AG20443 (cell line): ENCODE measurements at regions not wholly inside any gene's neighbourhood (a gene's known extent, or its start where the extent isn't known, plus 50 kb on each side); places are given as distances from the start of the nearest gene placed in this dataset.
A peak's percentile ranks its signal among the peaks of the same experiment; 100 is the strongest.

ENCODE experiments used
- DNase-seq: peaks from one replicate; pipeline ENCODE4 v3.0.0; 2012; ENCODE audit warnings: low spot score, mixed read lengths

GRCh38 chr5:115072266-115073064 lies 97.2 kb downstream of the TRIM36 start:
- DNase-seq: no peak

DNA sequence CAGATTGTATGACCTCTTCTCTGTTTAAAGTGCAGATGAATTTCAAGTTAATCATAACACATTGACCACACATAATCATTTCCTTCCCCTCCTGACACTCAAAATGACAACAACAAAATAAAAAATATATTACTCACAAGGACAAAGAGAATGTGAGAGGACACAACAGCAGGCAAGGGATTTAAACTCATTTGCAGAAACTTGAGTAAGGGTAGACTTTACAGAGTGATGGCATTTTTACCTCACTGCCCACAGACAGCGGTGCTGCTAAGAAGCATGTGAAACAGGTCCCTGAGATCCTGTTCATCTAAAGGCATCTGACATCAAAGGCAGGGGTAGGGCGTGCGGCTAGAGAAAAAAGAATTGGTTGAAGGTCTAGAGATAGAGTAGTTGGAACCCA lies 99.0 kb downstream of the TRIM36 start:
- DNase-seq: no peak

DNA sequence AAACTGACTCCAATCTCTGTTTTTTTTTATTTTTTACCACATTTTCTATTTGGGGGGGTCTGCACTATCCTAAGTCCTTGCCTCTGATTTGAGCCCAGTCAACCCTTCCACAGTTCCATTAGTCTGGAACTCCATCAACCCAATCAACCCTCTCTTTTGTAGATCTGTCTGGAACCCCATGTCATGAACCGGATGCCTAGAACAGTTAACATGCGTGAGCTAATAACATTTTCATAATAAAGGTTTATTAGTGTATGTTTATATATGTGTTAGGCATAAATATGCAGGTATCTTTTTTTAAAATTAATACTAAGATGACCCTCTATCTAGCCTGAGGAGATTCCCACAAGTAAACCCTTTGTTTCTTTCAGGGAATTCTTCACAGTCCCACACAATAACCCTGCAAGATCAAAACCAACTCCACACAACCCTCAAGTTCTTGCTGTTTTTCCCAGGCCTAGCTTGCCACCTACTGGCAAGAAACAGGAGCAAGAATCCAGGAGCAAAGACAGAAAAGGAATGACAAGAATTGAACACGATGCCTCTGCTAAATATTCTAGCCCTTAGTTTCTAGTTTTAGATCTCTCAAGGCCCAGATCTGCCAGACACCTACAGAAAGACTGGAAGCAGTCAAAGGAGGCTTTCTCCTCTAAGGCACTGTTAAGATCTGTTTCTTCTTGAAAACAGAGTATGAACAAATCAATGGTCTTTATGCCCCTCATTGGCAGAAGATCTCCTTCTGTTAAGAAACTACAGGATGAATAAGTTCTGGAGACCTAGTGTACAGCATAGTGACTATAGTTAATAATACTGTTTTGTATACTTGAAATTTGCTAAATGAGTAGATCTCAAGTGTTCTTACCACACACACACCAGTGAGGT lies 100.4 kb downstream of the TRIM36 start:
- DNase-seq: peak; percentile 61

GRCh38 chr5:115068239-115069086 lies 101.2 kb downstream of the TRIM36 start:
- DNase-seq: no peak

DNA sequence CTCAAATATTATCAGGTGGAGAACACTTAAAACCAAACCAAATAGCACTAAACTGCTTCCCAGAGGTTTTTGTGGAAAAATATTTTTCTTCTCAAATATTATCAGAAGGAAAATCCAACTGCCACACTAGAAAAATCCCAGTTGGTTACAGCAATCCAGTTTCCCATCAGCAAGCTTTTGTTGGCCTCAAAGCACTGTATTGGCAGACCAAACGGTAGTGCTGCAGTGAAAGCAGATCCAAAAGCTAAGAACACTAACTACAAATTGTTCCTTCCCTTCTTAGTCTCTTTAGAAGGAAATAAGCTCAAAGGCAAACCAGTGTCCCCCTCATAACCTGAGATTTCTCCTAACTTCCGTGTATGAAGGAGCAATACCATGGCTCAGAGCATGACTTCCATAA lies 105.3 kb downstream of the TRIM36 start:
- DNase-seq: no peak

DNA sequence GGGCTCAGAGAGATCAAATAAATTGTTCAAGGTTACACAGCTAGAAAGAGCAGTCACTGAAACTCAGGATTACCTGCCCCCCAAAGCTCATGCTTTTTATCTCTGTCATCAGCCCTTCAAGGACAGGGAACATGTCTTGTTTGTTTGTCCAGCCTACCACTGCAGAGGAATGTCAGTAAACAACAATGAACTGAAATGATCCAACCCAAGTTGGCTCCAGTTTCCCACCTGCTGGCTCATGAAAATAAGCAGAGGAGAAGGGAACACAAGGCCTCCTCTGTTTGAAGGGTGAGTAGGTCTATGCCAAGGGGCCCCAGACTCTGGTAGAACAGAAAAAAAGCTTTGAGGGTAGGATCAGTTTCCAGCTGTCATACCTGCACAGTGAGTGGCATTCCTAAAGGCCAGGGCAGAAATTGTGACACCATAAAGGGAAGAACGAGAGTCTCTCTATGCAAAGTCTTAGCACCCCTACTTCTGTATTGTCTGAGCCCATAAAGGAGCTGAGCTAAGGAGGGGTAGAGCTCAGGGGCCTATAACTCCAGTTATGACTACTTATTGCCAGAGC lies 115.2 kb downstream of the TRIM36 start:
- no peak for DNase-seq

DNA sequence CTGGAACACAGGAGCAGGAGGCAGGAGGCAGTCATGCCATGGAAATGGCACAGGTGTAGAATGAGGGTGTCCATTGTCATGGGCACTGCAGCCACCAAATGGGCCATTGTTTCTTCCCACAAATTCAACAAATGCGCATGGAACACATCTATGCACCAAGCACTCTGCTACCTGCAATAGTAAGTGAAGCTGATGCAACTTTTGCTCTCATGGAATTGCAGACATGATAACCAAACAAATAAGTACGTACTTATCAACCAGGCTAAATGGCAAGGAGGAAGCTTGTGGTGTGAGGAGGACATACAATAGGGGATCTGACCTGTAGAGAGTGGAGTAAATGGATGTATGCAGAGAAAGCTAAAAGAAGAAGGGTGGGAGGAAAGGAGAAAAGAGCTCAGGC lies 116.8 kb downstream of the TRIM36 start:
- DNase-seq: no peak

GRCh38 chr5:115050866-115051265 lies 118.8 kb downstream of the TRIM36 start:
- DNase-seq: no peak

GRCh38 chr5:115033861-115034260 lies 135.8 kb downstream of the TRIM36 start:
- no peak for DNase-seq

DNA sequence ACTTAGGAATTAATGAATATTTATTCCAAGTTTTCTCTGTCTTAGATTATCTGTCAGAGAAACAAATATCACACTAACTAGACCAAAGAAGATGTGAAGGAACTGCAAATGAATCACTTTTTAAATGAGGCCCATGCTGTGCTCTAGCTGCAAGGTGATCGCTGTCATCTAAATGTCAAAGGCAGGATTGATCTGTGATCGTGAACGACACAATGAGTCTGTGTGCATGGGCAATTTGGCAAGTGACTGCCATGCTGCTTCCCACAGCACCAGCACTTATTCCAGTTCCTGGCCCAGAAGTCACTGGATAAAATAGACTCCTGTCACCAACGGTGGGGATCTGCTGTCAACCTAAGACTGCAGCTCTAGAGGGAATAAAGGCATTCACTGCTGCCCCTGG lies 141.2 kb downstream of the TRIM36 start:
- no peak for DNase-seq

DNA sequence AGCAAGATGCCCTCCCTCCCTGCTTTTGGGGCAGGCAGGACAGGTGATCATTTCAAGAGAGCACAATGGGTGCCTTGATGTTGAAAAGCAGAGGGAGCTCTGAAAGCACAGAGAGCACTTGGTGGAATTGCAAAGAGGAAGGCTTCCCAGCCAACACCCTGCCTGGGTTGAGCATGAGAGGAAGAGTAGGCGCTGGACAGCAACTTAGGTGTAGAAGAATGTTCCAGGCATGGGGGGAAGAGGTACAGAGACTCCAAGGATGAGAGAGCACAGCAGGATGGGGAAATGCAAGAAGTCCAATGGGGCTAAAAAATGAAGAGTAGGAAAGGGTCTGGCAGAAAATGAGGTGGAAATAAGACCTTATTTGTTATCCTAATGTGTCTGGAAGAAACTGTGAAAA lies 144.8 kb downstream of the TRIM36 start:
- DNase-seq: no peak

- no peak for DNase-seq
Observed at GRCh38 chr5:115022303-115022702, 147.4 kb downstream of the TRIM36 start.

DNA sequence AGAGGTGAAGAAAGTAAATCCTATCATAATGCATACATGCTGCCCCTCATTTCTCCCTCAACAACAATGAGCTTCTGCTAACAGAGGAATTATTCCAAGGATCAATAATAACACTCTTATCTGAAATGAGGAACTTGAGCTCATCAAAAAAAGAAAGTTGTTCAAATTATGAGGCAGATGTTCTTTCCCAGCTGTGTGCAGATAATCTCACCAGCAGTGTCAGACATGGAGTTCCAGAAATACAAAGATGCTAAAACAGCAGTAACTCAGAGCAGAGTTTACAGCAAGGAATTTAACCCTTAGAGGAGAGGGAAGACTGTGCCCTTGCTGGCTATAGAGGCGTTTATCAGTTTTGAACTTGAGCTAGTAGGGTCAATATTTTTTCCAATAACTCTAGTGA lies 153.1 kb downstream of the TRIM36 start:
- no peak for DNase-seq

DNA sequence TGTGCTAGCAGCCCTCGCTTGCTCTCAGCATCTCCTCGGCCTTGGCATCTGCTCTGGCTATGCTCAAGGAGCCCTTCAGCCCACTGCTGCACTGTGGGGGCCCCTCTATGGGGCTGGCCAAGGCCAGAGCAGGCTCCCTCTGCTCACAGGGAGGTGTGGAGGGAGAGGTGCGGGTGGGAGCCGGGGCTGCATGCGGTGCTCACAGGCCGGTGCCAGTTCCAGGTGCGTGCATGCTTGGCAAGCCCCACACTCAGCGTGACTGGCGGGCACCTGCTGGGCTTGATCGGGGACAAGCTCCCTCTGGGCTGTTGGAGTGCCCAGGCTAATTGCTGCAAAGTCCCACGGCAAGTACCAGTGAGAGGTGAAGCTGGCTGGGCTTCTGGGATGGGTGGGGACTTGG lies 170.5 kb downstream of the TRIM36 start:
- no peak for DNase-seq

GRCh38 chr5:114989512-114989911 lies 180.2 kb downstream of the TRIM36 start:
- no peak for DNase-seq

DNA sequence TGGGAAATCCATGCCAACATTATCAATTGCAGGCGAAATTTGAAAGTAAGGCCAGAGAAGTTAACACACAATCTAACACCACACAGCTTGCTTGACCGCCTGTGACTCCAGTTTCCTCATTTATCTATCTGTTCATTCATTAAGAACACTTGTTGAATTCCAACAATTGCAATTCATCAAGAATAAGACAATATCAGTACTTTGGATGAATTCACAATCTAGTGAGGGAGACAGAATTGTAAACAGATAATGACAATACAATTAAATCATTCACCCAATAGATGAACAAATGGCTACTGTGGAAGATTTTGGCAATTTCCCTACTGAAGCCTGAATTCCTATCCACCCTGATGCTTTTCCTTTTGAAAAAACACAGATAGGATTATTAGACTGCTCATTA lies 181.6 kb downstream of the TRIM36 start:
- no peak for DNase-seq

DNA sequence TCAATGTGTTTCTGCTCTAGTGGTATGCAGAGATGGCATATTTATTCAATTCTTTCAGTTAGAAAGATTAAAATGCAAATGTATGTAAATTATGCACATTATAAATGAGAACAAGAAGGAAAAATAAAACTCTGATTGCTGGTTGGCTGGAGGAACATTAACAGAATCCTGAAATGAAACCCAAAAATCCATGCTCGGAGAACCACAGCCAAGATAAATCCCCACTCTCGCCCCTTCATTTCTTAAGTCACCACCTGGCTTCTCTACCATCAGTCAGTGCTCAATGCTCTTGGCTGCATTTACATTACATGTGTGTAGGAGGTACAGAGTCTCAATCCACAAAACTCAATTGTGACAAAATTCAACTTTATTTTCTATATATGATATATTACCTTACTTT lies 184.9 kb downstream of the TRIM36 start:
- no peak for DNase-seq

- no peak for DNase-seq
Observed at GRCh38 chr5:114981111-114981510, 188.6 kb downstream of the TRIM36 start.

DNA sequence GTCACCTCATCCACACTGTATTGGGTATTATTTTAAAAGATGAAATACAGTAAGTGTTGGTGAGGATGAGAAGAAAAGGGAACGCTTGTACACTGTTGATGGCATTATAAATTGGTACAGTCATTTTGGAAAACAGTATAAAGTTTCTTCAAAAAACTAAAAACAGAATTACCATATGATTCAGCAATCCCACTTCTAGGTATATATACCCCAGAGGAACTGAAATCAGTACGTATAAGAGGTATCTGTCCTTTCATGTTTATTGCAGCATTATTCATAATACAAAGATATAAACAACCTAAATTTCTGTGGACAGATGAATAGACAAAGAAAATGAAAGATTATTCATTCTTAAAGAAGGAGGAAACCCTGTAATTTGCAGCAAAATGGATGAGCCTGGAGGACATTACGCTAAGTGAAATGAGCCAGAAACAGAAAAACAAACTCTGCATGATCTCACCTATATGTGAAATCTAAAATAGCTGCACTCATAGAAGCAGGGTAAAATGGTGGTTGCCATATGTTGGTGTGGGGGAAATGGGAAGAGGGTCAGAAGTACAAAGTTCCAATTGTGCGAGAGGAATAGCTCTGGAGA lies 191.6 kb downstream of the TRIM36 start:
- no peak for DNase-seq

DNA sequence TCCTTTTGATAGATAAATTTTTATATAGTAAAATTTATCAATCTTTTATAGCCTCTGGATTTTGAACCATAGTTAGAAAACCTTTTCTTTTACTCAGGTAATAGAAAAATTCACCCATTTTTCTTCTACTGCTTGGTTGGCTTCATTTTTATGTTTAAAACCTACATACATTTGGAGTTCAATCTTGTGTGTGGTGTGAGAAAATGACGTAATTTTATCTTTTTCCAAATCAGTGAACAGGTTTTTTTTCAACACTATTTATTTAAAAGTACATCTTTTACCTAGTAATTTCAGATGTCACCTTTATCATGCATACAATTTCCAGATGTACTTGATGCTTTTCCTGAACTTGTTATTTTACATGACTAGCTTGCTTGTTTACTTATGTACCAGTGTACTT lies 200.2 kb downstream of the TRIM36 start:
- DNase-seq: no peak

- DNase-seq: no peak
Observed at GRCh38 chr5:114957384-114957783, 212.3 kb downstream of the TRIM36 start.

DNA sequence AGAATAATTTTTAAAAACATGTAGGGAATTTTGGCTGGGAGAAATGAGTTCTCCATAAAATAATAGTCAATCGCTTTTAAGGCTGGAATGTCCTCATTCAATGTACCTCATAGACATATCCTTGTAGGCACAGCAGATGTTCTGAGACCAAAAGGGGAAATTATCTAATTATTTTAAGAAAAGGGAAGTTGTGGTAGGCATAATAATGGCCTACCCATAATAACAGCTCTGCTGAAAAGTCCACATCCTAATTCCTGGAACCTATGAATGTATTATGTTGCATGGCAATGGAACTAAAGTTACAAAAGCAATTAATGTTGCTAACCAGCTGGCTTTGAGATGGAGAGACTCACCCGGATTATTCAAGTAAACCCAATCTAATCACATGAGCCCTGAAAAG lies 216.1 kb downstream of the TRIM36 start:
- DNase-seq: no peak
